Mesenchymal stem cell (in vitro differentiated cells and primary cell): ENCODE measurements at regions not wholly inside any gene's neighbourhood (a gene's known extent, or its start where the extent isn't known, plus 50 kb on each side); places are given as distances from the start of the nearest gene placed in this dataset.

Source experiments
- DNase-seq: peaks from one replicate; pipeline ENCODE4 v3.0.0-alpha.2; 2013
- H2AFZ ChIP-seq: one replicate; pipeline ENCODE4 v1.6.1; 2013; ENCODE audit warnings: low read depth, mild to moderate bottlenecking, control low read depth, inconsistent platforms, low read length, moderate library complexity
- H2AK5ac ChIP-seq: 2 replicates; pipeline ENCODE4 v1.6.1; 2013; ENCODE audit warnings: low read length, moderate library complexity, mild to moderate bottlenecking, inconsistent platforms; ENCODE audit not compliant: severe bottlenecking
- H2BK120ac ChIP-seq: one replicate; pipeline ENCODE4 v1.6.1; 2013; ENCODE audit warnings: low read depth, mild to moderate bottlenecking, inconsistent platforms, low read length, moderate library complexity
- H2BK12ac ChIP-seq, 2 experiments: one replicate each; pipeline ENCODE4 v1.6.1; 2013; ENCODE audit warnings: inconsistent platforms in 2 of 2, low read length in 2 of 2, mild to moderate bottlenecking in 2 of 2, moderate library complexity in 2 of 2, control low read depth in 1 of 2
- H2BK15ac ChIP-seq: one replicate; pipeline ENCODE4 v1.6.1; 2013; ENCODE audit warnings: mild to moderate bottlenecking, low read depth, inconsistent platforms; ENCODE audit not compliant: poor library complexity, severe bottlenecking
- H2BK5ac ChIP-seq: 2 replicates; pipeline ENCODE4 v1.6.1; 2013; ENCODE audit warnings: low read depth, mild to moderate bottlenecking, low read length, control low read depth, inconsistent platforms; ENCODE audit not compliant: poor library complexity, severe bottlenecking
- H3K14ac ChIP-seq, 2 experiments: one replicate each; pipeline ENCODE4 v1.6.1; 2013; ENCODE audit warnings: inconsistent platforms in 2 of 2, low read length in 2 of 2, control low read depth in 1 of 2, mild to moderate bottlenecking in 1 of 2, moderate library complexity in 1 of 2
- H3K18ac ChIP-seq, 2 experiments: one replicate each; pipeline ENCODE4 v1.6.1; 2013; ENCODE audit warnings: inconsistent platforms in 2 of 2, low read length in 2 of 2, control low read depth in 1 of 2, low read depth in 1 of 2, mild to moderate bottlenecking in 1 of 2
- H3K23ac ChIP-seq, 2 experiments: one replicate each; pipeline ENCODE4 v1.6.1; 2013; ENCODE audit warnings: inconsistent platforms in 2 of 2, low read length in 2 of 2, mild to moderate bottlenecking in 2 of 2, moderate library complexity in 2 of 2, control low read depth in 1 of 2
- H3K27ac ChIP-seq: 2 replicates; pipeline ENCODE4 v1.5.1; 2013; ENCODE audit warnings: mild to moderate bottlenecking, moderate library complexity, low read length, control low read depth, inconsistent platforms; ENCODE audit not compliant: poor library complexity, severe bottlenecking
- H3K27me3 ChIP-seq, 2 experiments: 2 replicates each; pipeline versions ENCODE4 v1.6.1 to v1.7.0; 2013; ENCODE audit warnings: low read length in 2 of 2, mild to moderate bottlenecking in 2 of 2, moderate library complexity in 2 of 2, control low read depth in 1 of 2, inconsistent platforms in 1 of 2; ENCODE audit not compliant: control insufficient read depth in 1 of 2, insufficient read depth in 1 of 2
- H3K36me3 ChIP-seq, 2 experiments: 2 replicates each; pipeline versions ENCODE4 v1.6.1 to v1.7.0; 2013; ENCODE audit warnings: low read length in 2 of 2, control low read depth in 1 of 2, inconsistent platforms in 1 of 2, low read depth in 1 of 2, mild to moderate bottlenecking in 1 of 2; ENCODE audit not compliant: insufficient read depth in 2 of 2, control insufficient read depth in 1 of 2
- H3K4ac ChIP-seq, 2 experiments: one replicate each; pipeline ENCODE4 v1.6.1; 2013; ENCODE audit warnings: inconsistent platforms in 2 of 2, low read length in 2 of 2, mild to moderate bottlenecking in 2 of 2, moderate library complexity in 2 of 2, control low read depth in 1 of 2, low read depth in 1 of 2
- H3K4me1 ChIP-seq: 2 replicates; pipeline ENCODE4 v1.6.1; 2013; ENCODE audit warnings: low read depth, low read length, control low read depth; ENCODE audit not compliant: control insufficient read depth, insufficient read depth
- H3K4me2 ChIP-seq: 2 replicates; pipeline ENCODE4 v1.6.1; 2013; ENCODE audit warnings: low read length, mild to moderate bottlenecking, inconsistent platforms; ENCODE audit not compliant: poor library complexity, severe bottlenecking
- H3K4me3 ChIP-seq, 2 experiments: 2 replicates each; pipeline versions ENCODE4 v1.5.1 to v1.7.0; 2013; ENCODE audit warnings: low read length in 2 of 2, mild to moderate bottlenecking in 2 of 2, control low read depth in 1 of 2, low read depth in 1 of 2; ENCODE audit not compliant: insufficient read depth in 1 of 2
- H3K79me1 ChIP-seq: replicated peaks from 2 replicates; pipeline ENCODE4 v1.6.1; 2013; ENCODE audit warnings: mild to moderate bottlenecking, control low read depth, low read length, inconsistent platforms; ENCODE audit not compliant: poor library complexity, severe bottlenecking
- H3K9ac ChIP-seq: 2 replicates; pipeline ENCODE4 v1.7.0; 2013; ENCODE audit warnings: mild to moderate bottlenecking, low read length, moderate library complexity
- H3K9me3 ChIP-seq: 2 replicates; pipeline ENCODE4 v1.7.0; 2013; ENCODE audit warnings: mild to moderate bottlenecking, low read length; ENCODE audit not compliant: control insufficient read depth
- H4K8ac ChIP-seq: one replicate; pipeline ENCODE4 v1.6.1; 2013; ENCODE audit warnings: inconsistent platforms, mild to moderate bottlenecking, low read length, moderate library complexity
- H4K91ac ChIP-seq: one replicate; pipeline ENCODE4 v1.6.1; 2013; ENCODE audit warnings: mild to moderate bottlenecking, low read length, inconsistent platforms
- WGBS: methylation state at CpG from one replicate; pipeline ENCODE4 v1.1.7; 2013; ENCODE audit warnings: mixed read lengths; 5-methylcytosine and 5-hydroxymethylcytosine counted together

DNA sequence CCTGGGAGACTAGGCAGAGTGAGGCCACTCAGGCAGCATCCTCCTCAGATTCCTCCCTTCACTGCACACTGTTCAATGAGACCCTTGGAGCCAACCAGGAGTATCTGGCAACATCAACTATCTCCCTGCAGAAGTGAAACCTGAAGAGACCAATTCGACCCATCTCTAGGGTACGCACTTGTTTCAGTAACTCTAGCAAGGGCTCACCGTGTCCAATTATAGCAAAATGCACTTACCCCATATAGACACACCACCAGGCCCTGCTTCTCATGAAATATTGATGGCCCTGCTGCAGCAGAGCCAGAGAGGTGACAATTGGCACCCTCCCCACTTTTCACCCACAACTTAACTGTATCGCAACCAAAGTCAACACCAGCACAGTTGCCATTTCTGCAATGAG is 196.1 kb upstream of the IGF1R start:
- Histone ChIP-seq H3K4me3 (no peak overlapping the region), H2AFZ (no peak overlapping the region), H3K4me2 (no peak overlapping the region), H3K9me3 (no peaks in the 10 kb centered on the region), H3K27ac (no peak overlapping the region), H2BK120ac (no peak overlapping the region), H3K9ac (no peak overlapping the region), H3K36me3 (no peaks in the 10 kb centered on the region), H3K14ac (no peak overlapping the region), H4K8ac (no peak overlapping the region), H3K4me1 (peaks cover 1% of the 10 kb centered on the region), H2BK12ac (no peak overlapping the region), H3K79me1 (no peaks in the 10 kb centered on the region), H2BK5ac (no peak overlapping the region), H3K27me3 (peaks cover 0 to 13% of the 10 kb centered on the region in 2 experiments), H2AK5ac (no peak overlapping the region), H3K23ac (no peak overlapping the region), H3K4ac (no peak overlapping the region), H4K91ac (no peak overlapping the region), H3K18ac (no peak overlapping the region), H2BK15ac (no peak overlapping the region)
- 86% methylated on average over 4 of the region's 4 CpGs for WGBS
- no peak for DNase-seq

DNA sequence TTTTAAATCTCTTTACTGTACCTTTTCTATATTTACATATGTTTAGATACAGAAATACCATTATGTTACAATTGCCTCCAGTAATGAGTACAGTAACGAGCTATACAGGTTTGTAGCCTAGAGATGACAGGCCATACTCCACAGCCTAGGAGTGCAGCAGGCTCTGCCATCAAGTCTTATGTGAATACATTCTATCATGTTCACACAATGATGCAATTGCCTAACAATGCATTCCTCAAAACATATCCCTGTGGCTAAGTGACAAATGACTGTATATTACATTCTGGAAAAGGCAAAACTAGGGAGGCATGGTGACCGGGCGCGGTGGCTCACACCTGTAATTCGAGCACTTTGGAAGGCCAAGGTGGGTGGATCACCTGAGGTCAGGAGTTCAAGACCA is 192.4 kb upstream of the IGF1R start:
- Histone ChIP-seq H2BK12ac (no peak overlapping the region), H2AK5ac (no peak overlapping the region), H4K91ac (no peak overlapping the region), H3K4me2 (no peak overlapping the region), H3K14ac (no peak overlapping the region), H2BK15ac (no peak overlapping the region), H3K23ac (no peak overlapping the region), H3K4ac (no peak overlapping the region), H3K79me1 (no peaks in the 10 kb centered on the region), H2BK120ac (no peak overlapping the region), H3K27ac (no peak overlapping the region), H3K9ac (no peak overlapping the region), H3K4me1 (peaks cover 1% of the 10 kb centered on the region), H2BK5ac (no peak overlapping the region), H3K27me3 (peaks cover 0 to 3% of the 10 kb centered on the region in 2 experiments), H2AFZ (no peak overlapping the region), H4K8ac (no peak overlapping the region), H3K9me3 (no peaks in the 10 kb centered on the region), H3K36me3 (no peaks in the 10 kb centered on the region), H3K18ac (no peak overlapping the region), H3K4me3 (no peak overlapping the region)
- no peak for DNase-seq
- WGBS: 81% methylated on average over 5 of the region's 5 CpGs

DNA sequence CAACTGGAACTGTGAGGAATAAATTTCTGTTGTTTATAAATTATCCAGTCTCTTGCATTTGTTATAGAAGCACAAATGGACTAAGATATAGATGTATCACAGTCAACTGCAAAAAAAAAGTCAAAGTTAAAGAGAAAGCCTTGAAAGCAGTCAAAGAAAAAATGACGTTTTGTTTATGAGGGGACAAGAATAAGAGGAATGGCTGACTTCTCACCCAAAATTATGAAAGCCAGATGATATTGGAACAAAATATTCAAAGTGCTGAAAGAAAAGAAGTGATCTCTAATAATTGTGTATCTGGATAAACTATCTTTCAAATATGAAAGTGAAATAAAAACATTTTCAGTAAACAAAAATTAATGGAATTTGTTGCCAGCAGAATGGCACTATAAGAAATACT is 171.8 kb upstream of the IGF1R start:
- H3K79me1 ChIP-seq: no peaks in the 10 kb centered on the region
- H4K8ac ChIP-seq: no peak overlapping the region
- no peak overlapping the region for H3K27ac ChIP-seq
- no peaks in the 10 kb centered on the region for H3K27me3 ChIP-seq
- no peak for DNase-seq
- no peaks in the 10 kb centered on the region for H3K36me3 ChIP-seq
- no peak overlapping the region for H3K4ac ChIP-seq
- H2BK12ac ChIP-seq: no peak overlapping the region
- no peak overlapping the region for H2AFZ ChIP-seq
- H3K23ac ChIP-seq: no peak overlapping the region
- 89% methylated on average over 1 of the region's 1 CpG for WGBS
- H4K91ac ChIP-seq: no peak overlapping the region
- no peak overlapping the region for H2BK15ac ChIP-seq
- H3K9ac ChIP-seq: no peak overlapping the region
- H3K4me2 ChIP-seq: no peak overlapping the region
- no peak overlapping the region for H2BK5ac ChIP-seq
- H3K4me1 ChIP-seq: no peaks in the 10 kb centered on the region
- peaks cover 69% of the 10 kb centered on the region for H3K9me3 ChIP-seq
- H3K18ac ChIP-seq: no peak overlapping the region
- H2BK120ac ChIP-seq: no peak overlapping the region
- no peak overlapping the region for H3K14ac ChIP-seq
- H3K4me3 ChIP-seq: no peak overlapping the region
- H2AK5ac ChIP-seq: no peak overlapping the region

DNA sequence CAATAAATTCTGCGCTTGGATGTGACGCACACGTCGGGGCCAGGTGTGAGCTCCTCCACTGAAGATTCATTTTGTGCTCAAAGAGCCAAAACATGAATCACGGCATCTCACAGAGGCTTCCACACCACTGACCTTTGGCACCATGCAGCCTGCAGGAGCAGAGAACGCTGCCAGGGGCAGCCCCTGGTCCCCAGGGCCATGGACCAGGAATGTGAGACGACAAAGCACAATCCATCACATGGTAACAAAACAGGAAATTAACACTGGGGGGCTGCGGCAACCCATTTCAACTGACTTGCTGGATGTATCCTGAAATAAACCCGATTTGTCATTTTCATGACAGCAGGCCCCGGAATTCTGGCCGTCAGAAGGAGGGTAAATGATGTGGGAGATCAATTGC is 167.5 kb upstream of the IGF1R start:
- H2BK120ac ChIP-seq: no peak overlapping the region
- no peak overlapping the region for H3K4me3 ChIP-seq
- no peaks in the 10 kb centered on the region for H3K36me3 ChIP-seq
- H3K4me2 ChIP-seq: no peak overlapping the region
- no peak overlapping the region for H4K91ac ChIP-seq
- no peaks in the 10 kb centered on the region for H3K4me1 ChIP-seq
- WGBS: 53% methylated on average over 11 of the region's 11 CpGs
- H3K9ac ChIP-seq: no peak overlapping the region
- H2BK15ac ChIP-seq: no peak overlapping the region
- H4K8ac ChIP-seq: no peak overlapping the region
- H3K23ac ChIP-seq: no peak overlapping the region
- no peak overlapping the region for H2AK5ac ChIP-seq
- no peaks in the 10 kb centered on the region for H3K79me1 ChIP-seq
- no peak overlapping the region for H3K4ac ChIP-seq
- H2AFZ ChIP-seq: no peak overlapping the region
- H3K27me3 ChIP-seq: no peaks in the 10 kb centered on the region
- no peak overlapping the region for H3K18ac ChIP-seq
- no peak overlapping the region for H3K14ac ChIP-seq
- peaks cover 75% of the 10 kb centered on the region for H3K9me3 ChIP-seq
- H3K27ac ChIP-seq: no peak overlapping the region
- DNase-seq: no peak
- H2BK12ac ChIP-seq: no peak overlapping the region
- H2BK5ac ChIP-seq: no peak overlapping the region
